ENCODE measurements at regions not wholly inside any gene's neighbourhood (a gene's known extent, or its start where the extent isn't known, plus 50 kb on each side); places are given as distances from the start of the nearest gene placed in this dataset.

DNA sequence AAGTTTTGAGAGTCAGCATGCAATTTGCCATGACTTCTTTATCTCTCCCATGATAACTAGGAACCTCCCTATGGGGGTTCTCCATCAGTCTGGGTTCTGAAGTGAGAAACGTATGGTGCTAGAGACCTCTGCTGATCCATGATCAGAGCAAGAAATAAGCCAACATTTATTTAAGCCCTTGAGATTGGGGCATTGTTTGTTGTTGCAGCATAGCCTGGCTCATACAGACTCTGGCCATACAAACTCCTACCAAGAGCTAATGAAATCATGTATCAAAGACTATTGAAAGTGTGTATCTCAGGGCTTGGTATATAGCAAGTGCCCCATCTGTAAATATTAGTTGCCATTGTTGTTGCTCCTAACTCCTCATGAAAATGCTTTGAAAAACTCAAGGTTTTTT, 233.9 kb downstream of the MAF start:
- no peak for DNase-seq

DNA sequence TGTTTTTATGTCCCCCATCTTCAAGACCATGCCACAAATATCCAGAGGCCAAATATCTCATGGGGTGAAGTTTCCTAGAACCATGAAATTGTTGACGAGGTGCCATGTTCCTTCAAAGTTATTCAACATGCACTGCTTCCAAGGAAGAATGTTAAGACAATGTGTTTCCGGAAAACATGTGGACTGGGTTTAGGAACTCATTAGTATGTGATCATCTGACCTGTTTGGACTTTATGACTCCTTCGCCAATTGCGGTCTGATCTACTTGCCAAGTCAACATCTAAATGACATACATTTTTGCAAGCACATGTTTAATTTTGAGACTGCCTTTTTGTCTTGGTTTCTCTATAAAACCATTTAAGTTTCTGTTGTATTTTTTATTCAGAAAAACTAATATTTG, 234.8 kb downstream of the MAF start:
- no peak for DNase-seq

GRCh38 chr16:79363484-79363883, 237.1 kb downstream of the MAF start:
- no peak for DNase-seq

- no peak for DNase-seq
These were observed 237.5 kb downstream of the MAF start for GRCh38 chr16:79363035-79363434.

DNA sequence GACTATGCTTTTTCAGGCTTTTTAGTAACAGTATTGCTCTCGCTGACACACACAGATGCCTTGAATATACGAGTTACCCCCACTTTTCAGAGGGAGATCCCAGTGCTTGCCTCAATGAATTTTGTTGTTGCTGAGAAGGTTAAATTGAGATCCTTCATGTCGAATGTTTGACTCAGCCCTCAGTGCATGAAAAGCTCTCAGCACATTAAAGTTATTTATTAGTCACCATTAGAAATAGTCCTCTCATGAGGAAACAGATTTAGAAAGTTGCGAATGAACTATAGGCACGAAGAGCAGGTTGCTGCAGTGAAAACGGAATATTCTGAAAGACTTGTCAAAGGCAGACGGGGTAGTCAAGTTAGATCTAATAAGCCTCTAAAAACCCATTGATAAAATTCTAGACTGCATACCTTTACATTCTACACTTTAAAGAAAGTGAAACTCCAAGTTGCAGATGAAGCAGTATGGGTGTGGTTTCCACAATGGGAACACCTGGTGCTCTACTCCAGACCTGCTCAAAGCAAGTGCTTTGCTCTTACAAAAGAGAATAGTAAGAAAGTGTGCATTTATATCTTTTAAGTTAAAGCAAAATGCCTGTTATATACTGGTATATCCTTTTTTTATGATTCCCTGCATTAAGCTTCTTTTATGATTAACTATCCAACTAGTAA, 238.1 kb downstream of the MAF start:
- no peak for DNase-seq

DNA sequence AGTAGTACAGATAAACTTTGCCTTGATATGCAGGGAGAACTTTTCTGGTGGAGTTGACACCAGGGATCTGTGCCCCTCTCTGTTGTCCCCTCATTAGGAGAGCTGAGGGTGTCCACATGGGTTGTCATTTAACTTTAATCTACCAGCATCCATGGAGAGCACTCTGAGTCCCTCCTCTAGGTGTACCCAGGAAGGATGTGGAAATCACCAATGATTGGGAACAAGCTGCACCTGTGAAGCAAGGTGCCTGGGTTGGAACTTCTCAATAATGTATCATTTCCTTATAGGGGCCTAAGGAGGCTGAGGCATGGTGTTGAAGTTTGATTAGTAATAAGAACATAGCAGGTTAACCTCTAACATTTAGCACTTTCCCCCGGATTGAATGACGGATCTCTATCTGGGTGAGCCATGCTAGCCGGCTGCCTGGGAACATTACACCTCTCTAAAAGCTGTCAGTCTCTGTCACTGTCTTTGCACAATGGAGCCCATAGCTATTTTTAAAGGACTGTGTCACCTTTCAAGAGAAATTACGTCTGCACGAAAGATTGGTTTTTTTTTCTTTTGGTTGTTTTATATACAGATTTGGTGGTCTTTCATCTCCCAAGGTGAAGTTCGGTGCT, 239.3 kb downstream of the MAF start:
- no peak for DNase-seq

DNA sequence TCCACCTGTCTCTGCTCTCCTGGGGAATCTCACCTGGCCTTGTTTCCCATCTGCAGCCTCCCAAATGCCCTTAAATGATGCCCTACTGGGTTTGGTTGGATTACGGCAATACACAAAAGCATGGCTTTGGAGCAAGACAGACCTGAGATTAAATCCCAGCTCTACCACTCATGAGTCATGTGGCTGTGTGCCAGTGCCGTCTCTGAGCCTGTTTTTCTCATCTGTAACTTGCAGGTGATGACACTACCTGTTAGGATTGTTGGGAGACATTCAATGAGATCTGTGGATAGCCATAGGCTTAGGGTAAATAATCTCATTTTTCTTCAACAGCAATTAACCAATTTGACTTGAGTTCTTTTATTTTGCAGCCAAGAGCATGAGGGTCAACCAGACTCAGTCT, 240.3 kb downstream of the MAF start:
- DNase-seq = no peak

GRCh38 chr16:79359082-79359481, 241.5 kb downstream of the MAF start:
- DNase-seq = no peak

- DNase-seq = no peak
These were observed 242.3 kb downstream of the MAF start for GRCh38 chr16:79358188-79358587.

- DNase-seq = no peak
These were observed 244.8 kb downstream of the MAF start for GRCh38 chr16:79355600-79356358.

DNA sequence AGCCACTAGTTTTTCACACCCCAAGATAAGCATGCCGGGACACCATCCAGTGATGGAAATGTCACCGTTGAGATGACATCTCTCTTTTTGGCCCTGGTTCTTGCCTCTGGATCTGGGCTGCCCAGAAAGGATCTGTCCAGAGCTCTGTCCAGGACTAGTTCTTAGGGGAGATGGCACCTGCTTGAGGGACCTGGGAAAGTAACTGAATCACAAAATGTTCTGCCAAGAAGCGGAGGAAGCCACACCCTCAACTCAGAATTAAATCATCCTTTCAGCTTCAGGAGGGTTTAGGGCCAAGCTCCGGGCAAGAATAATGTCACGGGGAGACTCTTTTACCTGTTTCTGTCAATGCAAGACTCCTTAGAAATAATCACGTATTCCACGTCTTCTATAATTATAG, 248.6 kb downstream of the MAF start:
- no peak for DNase-seq

DNA sequence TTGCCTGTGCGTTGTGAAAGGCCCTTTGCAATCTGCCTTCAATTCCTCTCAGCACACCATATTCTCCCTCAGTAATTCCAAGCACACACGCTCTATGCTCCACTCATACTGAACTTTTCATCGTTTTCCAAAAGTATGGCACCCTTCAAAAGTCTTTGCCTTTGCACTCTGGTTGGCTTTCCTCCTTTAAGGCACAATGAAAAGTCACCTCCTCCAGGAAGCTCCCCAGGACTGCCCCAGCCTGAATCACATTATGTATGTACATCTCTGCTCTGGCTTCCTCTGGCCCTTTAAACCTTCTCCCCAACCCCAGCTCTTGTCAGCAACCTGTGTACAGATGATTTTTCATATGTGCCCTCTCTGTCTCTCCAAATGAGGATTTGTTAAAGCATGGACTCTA, 250.7 kb downstream of the MAF start:
- DNase-seq = no peak

- DNase-seq = no peak
These were observed 251.8 kb downstream of the MAF start for GRCh38 chr16:79348521-79349306.

GRCh38 chr16:79347277-79347676, 253.3 kb downstream of the MAF start:
- DNase-seq = no peak

DNA sequence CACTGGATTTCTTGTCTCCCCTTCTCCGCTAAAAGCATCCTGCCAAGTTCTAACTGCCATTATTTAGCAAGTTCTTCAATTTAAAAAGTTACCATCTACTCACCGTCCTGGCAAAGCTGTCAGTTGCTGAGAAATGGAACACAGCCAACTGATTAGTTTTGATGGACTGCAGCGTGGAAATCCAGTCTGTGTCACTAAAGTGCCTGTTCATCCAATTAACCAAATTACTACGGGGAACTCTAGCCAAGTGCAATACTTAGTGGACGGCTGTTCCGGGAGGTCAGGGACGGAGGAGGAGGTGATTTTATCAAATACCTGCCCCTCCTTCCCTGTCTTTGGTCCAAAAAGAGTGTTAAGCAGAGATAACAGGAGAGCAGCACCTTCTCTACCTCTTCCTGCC, 260.7 kb downstream of the MAF start:
- no peak for DNase-seq

GRCh38 chr16:79337906-79338305, 262.6 kb downstream of the MAF start:
- DNase-seq = no peak

- DNase-seq = no peak
These were observed 263.9 kb downstream of the MAF start for GRCh38 chr16:79336437-79337229.

- no peak for DNase-seq
These were observed 266.4 kb downstream of the MAF start for GRCh38 chr16:79334127-79334526.

GRCh38 chr16:79331066-79331465, 269.5 kb downstream of the MAF start:
- no peak for DNase-seq

DNA sequence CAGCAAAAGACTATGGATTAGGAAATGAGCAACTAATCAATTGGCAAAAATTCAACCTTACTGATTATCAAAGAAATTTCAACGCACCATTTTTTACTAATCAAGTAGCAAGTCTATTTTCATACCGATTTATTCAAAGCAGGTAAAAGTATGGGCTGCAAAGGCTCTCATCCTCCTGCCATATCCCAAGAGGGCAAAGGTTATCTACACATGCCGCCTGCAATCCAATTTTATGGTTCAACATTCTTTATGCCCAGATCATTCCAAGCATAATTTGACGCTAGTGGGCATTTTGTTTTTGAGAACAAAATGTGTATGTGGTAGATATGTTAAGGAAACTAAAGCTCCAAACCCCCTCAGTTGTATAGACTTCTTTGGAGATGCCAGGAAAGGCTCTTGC, 270.6 kb downstream of the MAF start:
- DNase-seq = no peak

DNA sequence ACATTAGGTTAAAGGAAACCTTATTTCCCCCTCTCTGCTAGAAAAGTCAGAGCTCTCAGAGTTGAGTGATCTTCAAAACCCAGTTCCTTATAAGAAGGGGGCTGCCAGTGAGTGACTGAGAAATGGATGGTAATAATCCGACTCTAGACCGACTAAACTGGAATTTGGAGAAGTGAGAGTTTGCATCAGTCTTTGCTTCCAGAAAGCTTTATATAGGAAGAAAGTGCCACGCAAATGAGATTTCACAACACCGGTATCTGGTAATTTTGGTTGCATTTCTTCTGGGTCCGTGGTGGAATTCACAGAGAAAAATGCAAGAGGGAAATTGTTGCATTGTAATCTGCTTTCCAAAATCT, 271.4 kb downstream of the MAF start:
- no peak for DNase-seq

- no peak for DNase-seq
These were observed 272.0 kb downstream of the MAF start for GRCh38 chr16:79328402-79329165.
